Psoas muscle (tissue), 7 donors: ENCODE measurements at regions not wholly inside any gene's neighbourhood (a gene's known extent, or its start where the extent isn't known, plus 50 kb on each side); places are given as distances from the start of the nearest gene placed in this dataset.

Experiments
- ATAC-seq, 4 donors: fragments of 200-7000 bp; cut with Tn5 transposase; one replicate each; pipeline ENCODE4 v1.9.1; 2020; ENCODE audit warnings: moderate library complexity in 3 of 4, mild to moderate bottlenecking in 2 of 4
- DNase-seq, 2 donors: peaks; one replicate each; pipeline ENCODE4 v3.0.0-alpha.2; 2020
- H3K27ac ChIP-seq: fragments of 200-600 bp; one replicate; pipeline ENCODE4 v1.8.0; 2022
- H3K27me3 ChIP-seq, 3 donors: fragments of 200-600 bp in 1 of 3; one replicate each; pipeline versions ENCODE4 v1.6.1 to v1.8.0; 2013 to 2022; ENCODE audit warnings: low read length in 2 of 3, mild to moderate bottlenecking in 2 of 3, moderate library complexity in 1 of 3; ENCODE audit not compliant: insufficient read depth in 3 of 3
- H3K36me3 ChIP-seq, 2 donors: fragments of 200-600 bp in 1 of 2; one replicate each; pipeline versions ENCODE4 v1.6.1 to v1.8.0; 2013 to 2022; ENCODE audit warnings: low read depth in 1 of 2, mild to moderate bottlenecking in 1 of 2, moderate library complexity in 1 of 2; ENCODE audit not compliant: insufficient read depth in 1 of 2
- H3K4me1 ChIP-seq: fragments of 200-600 bp; one replicate; pipeline ENCODE4 v1.8.0; 2022
- H3K4me3 ChIP-seq: fragments of 200-600 bp; one replicate; pipeline ENCODE4 v1.8.0; 2022; ENCODE audit warnings: mild to moderate bottlenecking
- H3K9me3 ChIP-seq: fragments of 200-600 bp; one replicate; pipeline ENCODE4 v1.8.0; 2022
- CTCF ChIP-seq: fragments of 200-600 bp; IDR thresholded peaks from one replicate; pipeline ENCODE4 v1.8.0; 2022; ENCODE audit warnings: antibody characterized with exemption
- WGBS, 3 donors: extraction: QIAGEN DNeasy Blood & Tissue Kit; methylation state at CpG; one replicate each; pipeline versions ENCODE4 v1.1.6 to v1.1.7; 2013; 5-methylcytosine and 5-hydroxymethylcytosine counted together
- intact Hi-C, 2 donors: fragments of 100-400 bp; cut with DNase I; formaldehyde crosslinking; loops; one replicate each; pipeline versions ENCODE4 v1.11.0 to v1.14.2; 2022
- donor health status: healthy with polysubstance abuse.
- donor health status: DM: no; HTN: no; CAD: no; lungs with moderate emphysema.
- donor health status: Bipolar disorder and iron deficiency.
- donor health status: healthy.
- donor health status: DM: yes; HTN: yes; CAD: no.
- donor health status: DM: no; HTN: no; CAD: no.
- donor health status: DM: yes; HTN: yes; CAD: no.

- intact Hi-C loops, result no loop called here
- Histone ChIP-seq H3K4me3 (no peak overlapping the region), H3K27ac (no peak overlapping the region), H3K9me3 (no peaks in the 10 kb centered on the region), H3K27me3 (no peaks in the 10 kb centered on the region), H3K4me1 (no peaks in the 10 kb centered on the region), H3K36me3 (no peaks in the 10 kb centered on the region)
- ATAC-seq (no peak), DNase-seq (no peak)
- no peak for TF ChIP-seq CTCF
- WGBS, 3 donors, result 93 to 100% (median 97%) methylated on average over 1 of the region's 1 CpG
Observed at GRCh38 chr11:106233191-106233590, 155.7 kb downstream of the AASDHPPT start.

- ATAC-seq, result no peak
- TF ChIP-seq CTCF, result no peak
- Histone ChIP-seq H3K9me3 (no peaks in the 10 kb centered on the region), H3K27ac (no peak overlapping the region), H3K36me3 (no peaks in the 10 kb centered on the region), H3K4me1 (no peaks in the 10 kb centered on the region), H3K27me3 (no peaks in the 10 kb centered on the region), H3K4me3 (no peak overlapping the region)
- DNase-seq, result no peak
- 78 to 89% (median 82%) methylated on average over 3 of the region's 3 CpGs for WGBS, 3 donors
- intact Hi-C loops, result no loop called here
Observed at GRCh38 chr11:106234794-106235193, 157.3 kb downstream of the AASDHPPT start.

GRCh38 chr11:106236295-106236694, 158.8 kb downstream of the AASDHPPT start:
- H3K9me3 ChIP-seq, result no peaks in the 10 kb centered on the region
- H3K36me3 ChIP-seq, result no peaks in the 10 kb centered on the region
- no peak for DNase-seq
- ATAC-seq, result no peak
- intact Hi-C loops, result no loop called here
- H3K4me3 ChIP-seq, result no peak overlapping the region
- no peaks in the 10 kb centered on the region for H3K27me3 ChIP-seq
- H3K27ac ChIP-seq, result no peak overlapping the region
- H3K4me1 ChIP-seq, result no peaks in the 10 kb centered on the region
- no peak for TF ChIP-seq CTCF
- WGBS, 3 donors, result 97 to 99% (median 97%) methylated on average over 2 of the region's 2 CpGs

- 86 to 98% (median 88%) methylated on average over 1 of the region's 1 CpG for WGBS, 3 donors
- ATAC-seq, result no peak
- TF ChIP-seq CTCF, result no peak
Observed at GRCh38 chr11:106238704-106239360, 161.4 kb downstream of the AASDHPPT start.

More at GRCh38 chr11:106238704-106239360, 161.4 kb downstream of the AASDHPPT start:
- no peaks in the 10 kb centered on the region for H3K9me3 ChIP-seq
- H3K4me1 ChIP-seq, result no peaks in the 10 kb centered on the region
- H3K27me3 ChIP-seq, result no peaks in the 10 kb centered on the region
- no peak overlapping the region for H3K4me3 ChIP-seq
- no peak overlapping the region for H3K27ac ChIP-seq
- DNase-seq, result no peak
- no peaks in the 10 kb centered on the region for H3K36me3 ChIP-seq
- intact Hi-C loops, result no loop called here
